ENCODE measurements at regions not wholly inside any gene's neighbourhood (a gene's known extent, or its start where the extent isn't known, plus 50 kb on each side); places are given as distances from the start of the nearest gene placed in this dataset.
"Not testable (repeated sequence)": the region's sequence is repeated elsewhere in the genome, so short reads cannot be mapped to it uniquely, and the experiment has no call there.

DNA sequence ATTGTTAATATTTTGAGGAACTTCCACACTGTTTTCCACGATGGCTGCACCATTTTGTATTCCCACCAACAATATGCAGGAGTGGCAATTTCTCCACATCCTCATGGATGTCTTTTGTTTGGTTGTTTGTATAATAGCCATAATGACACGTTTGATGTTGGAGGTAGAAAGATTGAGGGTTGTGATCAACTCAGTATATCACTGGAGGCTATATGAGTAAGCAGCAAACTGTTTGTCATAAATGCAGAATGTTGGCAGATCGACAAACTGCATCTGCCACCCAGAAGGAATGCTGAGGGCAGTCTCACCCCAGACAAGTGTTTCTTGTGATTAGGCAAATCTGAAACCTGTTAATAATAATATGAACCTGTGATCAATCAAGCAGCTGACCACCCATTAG, 243.9 kb upstream of the WDFY3 start:
- no peaks in the 10 kb centered on the region for H3K9me3 ChIP-seq (ENCODE audit: control insufficient read depth, low read depth, low read length)
- H3K14ac ChIP-seq (ENCODE audit: insufficient read depth, low read length) = no peak overlapping the region
- no peak overlapping the region for H3K56ac ChIP-seq (ENCODE audit: insufficient read length, low read depth, low read length)
- H2AFZ ChIP-seq (ENCODE audit: low read length) = no peak overlapping the region
- H4K8ac ChIP-seq (replicated peaks; ENCODE audit: insufficient read length, low read depth, low read length) = no peak overlapping the region
- Mint-ChIP-seq H3K27me3 (ENCODE audit: low read depth) (no peaks in the 10 kb centered on the region), H3K9me3 (peaks cover 7 to 9% of the 10 kb centered on the region in 2 experiments; a peak in 3 of 5 replicates), H3K27ac (no peak overlapping the region), H3K36me3 (ENCODE audit: insufficient read depth in 1 of 3, low read depth in 3 of 3) (peaks cover 0 to 5% (median 0%) of the 10 kb centered on the region in 3 experiments; a peak in 3 of 7 replicates), H3K4me1 (no peaks in the 10 kb centered on the region), H3K4me3 (no peak overlapping the region)
- no peaks in the 10 kb centered on the region for H3K79me1 ChIP-seq (ENCODE audit: insufficient read depth, low read depth, low read length, poor library complexity, severe bottlenecking)
- H3K4me1 ChIP-seq (ENCODE audit: insufficient read depth, low read length) = no peaks in the 10 kb centered on the region
- no peak for TF ChIP-seq CTCF (conservative IDR thresholded peaks at IDR 0.05)
- H2BK15ac ChIP-seq (ENCODE audit: low read depth, low read length) = no peak overlapping the region
- H2BK20ac ChIP-seq (ENCODE audit: low read depth, low read length, poor library complexity, severe bottlenecking) = no peak overlapping the region
- no peaks in the 10 kb centered on the region for H3K79me2 ChIP-seq (ENCODE audit: insufficient read depth, low read length)
- H4K91ac ChIP-seq (ENCODE audit: insufficient read length, low read depth, low read length) = no peak overlapping the region
- no peak for DNase-seq
- no peak overlapping the region for H4K5ac ChIP-seq (ENCODE audit: insufficient read length, low read depth, low read length)
- no peak overlapping the region for H3K18ac ChIP-seq (ENCODE audit: insufficient read length, low read depth, low read length)
- H2AK5ac ChIP-seq (ENCODE audit: insufficient read length, low read length) = no peak overlapping the region
- H2BK5ac ChIP-seq (ENCODE audit: insufficient read length, low read length) = no peak overlapping the region
- H3K4ac ChIP-seq (ENCODE audit: low read depth, low read length) = no peak overlapping the region
- H3K27me3 ChIP-seq (ENCODE audit: insufficient read depth, low read length) = no peaks in the 10 kb centered on the region
- no peak overlapping the region for H2BK12ac ChIP-seq (ENCODE audit: insufficient read length, low read depth, low read length)
- H3K27ac ChIP-seq (ENCODE audit: insufficient read length, low read depth, low read length) = no peak overlapping the region
- H3K9ac ChIP-seq (ENCODE audit: extremely low read depth, insufficient read length, low read length) = no peak overlapping the region
- H3K23ac ChIP-seq (ENCODE audit: insufficient read length, low read depth, low read length) = no peak overlapping the region
- H4K20me1 ChIP-seq (ENCODE audit: control insufficient read depth, insufficient read depth, insufficient read length) = no peaks in the 10 kb centered on the region
- no peak overlapping the region for H3T11ph ChIP-seq (ENCODE audit: low read length)
- H3K23me2 ChIP-seq (ENCODE audit: insufficient read length, low read depth, low read length, poor library complexity, severe bottlenecking) = no peaks in the 10 kb centered on the region
- no peak overlapping the region for H2BK120ac ChIP-seq (ENCODE audit: low read depth, low read length, poor library complexity, severe bottlenecking)
- no peak overlapping the region for H3K4me2 ChIP-seq (ENCODE audit: insufficient read depth, insufficient read length, low read length)
- no CpG with 5 or more reads among the region's 3 CpGs for WGBS (ENCODE audit: extremely low coverage, insufficient read length, low lambda C conversion rate)

GRCh38 chr4:85216571-85216970, 250.1 kb upstream of the WDFY3 start:
- WGBS (ENCODE audit: extremely low coverage, insufficient read length, low lambda C conversion rate) = no CpG with 5 or more reads among the region's 7 CpGs
- not testable (repeated sequence) for H3K4ac ChIP-seq (ENCODE audit: low read depth, low read length); H4K20me1 ChIP-seq (ENCODE audit: control insufficient read depth, insufficient read depth, insufficient read length); H3K79me2 ChIP-seq (ENCODE audit: insufficient read depth, low read length); H3K4me3 Mint-ChIP-seq; H3T11ph ChIP-seq (ENCODE audit: low read length); H2AFZ ChIP-seq (ENCODE audit: low read length); H3K9me3 ChIP-seq (ENCODE audit: control insufficient read depth, low read depth, low read length); H3K23ac ChIP-seq (ENCODE audit: insufficient read length, low read depth, low read length); H3K14ac ChIP-seq (ENCODE audit: insufficient read depth, low read length); H4K8ac ChIP-seq (replicated peaks; ENCODE audit: insufficient read length, low read depth, low read length); H2BK5ac ChIP-seq (ENCODE audit: insufficient read length, low read length); H3K27ac Mint-ChIP-seq; H2BK15ac ChIP-seq (ENCODE audit: low read depth, low read length); H2BK12ac ChIP-seq (ENCODE audit: insufficient read length, low read depth, low read length); H2BK20ac ChIP-seq (ENCODE audit: low read depth, low read length, poor library complexity, severe bottlenecking); H3K4me1 ChIP-seq (ENCODE audit: insufficient read depth, low read length); H3K79me1 ChIP-seq (ENCODE audit: insufficient read depth, low read depth, low read length, poor library complexity, severe bottlenecking); H3K56ac ChIP-seq (ENCODE audit: insufficient read length, low read depth, low read length); H3K23me2 ChIP-seq (ENCODE audit: insufficient read length, low read depth, low read length, poor library complexity, severe bottlenecking); H2BK120ac ChIP-seq (ENCODE audit: low read depth, low read length, poor library complexity, severe bottlenecking); H2AK5ac ChIP-seq (ENCODE audit: insufficient read length, low read length); H4K5ac ChIP-seq (ENCODE audit: insufficient read length, low read depth, low read length); H3K27me3 Mint-ChIP-seq (ENCODE audit: low read depth); H3K4me2 ChIP-seq (ENCODE audit: insufficient read depth, insufficient read length, low read length); H3K18ac ChIP-seq (ENCODE audit: insufficient read length, low read depth, low read length); H3K27me3 ChIP-seq (ENCODE audit: insufficient read depth, low read length); H3K4me1 Mint-ChIP-seq; H4K91ac ChIP-seq (ENCODE audit: insufficient read length, low read depth, low read length); H3K27ac ChIP-seq (ENCODE audit: insufficient read length, low read depth, low read length); H3K9ac ChIP-seq (ENCODE audit: extremely low read depth, insufficient read length, low read length); DNase-seq
- Mint-ChIP-seq H3K36me3 (ENCODE audit: insufficient read depth in 1 of 3, low read depth in 3 of 3) (peaks cover 7 to 36% (median 21%) of the 10 kb centered on the region in 3 experiments; a peak in 6 of 7 replicates), H3K9me3 (peaks cover 45 to 50% of the 10 kb centered on the region in 2 experiments)

Data from H9 (cell line).